ENCODE measurements at regions not wholly inside any gene's neighbourhood (a gene's known extent, or its start where the extent isn't known, plus 50 kb on each side); places are given as distances from the start of the nearest gene placed in this dataset.

DNA sequence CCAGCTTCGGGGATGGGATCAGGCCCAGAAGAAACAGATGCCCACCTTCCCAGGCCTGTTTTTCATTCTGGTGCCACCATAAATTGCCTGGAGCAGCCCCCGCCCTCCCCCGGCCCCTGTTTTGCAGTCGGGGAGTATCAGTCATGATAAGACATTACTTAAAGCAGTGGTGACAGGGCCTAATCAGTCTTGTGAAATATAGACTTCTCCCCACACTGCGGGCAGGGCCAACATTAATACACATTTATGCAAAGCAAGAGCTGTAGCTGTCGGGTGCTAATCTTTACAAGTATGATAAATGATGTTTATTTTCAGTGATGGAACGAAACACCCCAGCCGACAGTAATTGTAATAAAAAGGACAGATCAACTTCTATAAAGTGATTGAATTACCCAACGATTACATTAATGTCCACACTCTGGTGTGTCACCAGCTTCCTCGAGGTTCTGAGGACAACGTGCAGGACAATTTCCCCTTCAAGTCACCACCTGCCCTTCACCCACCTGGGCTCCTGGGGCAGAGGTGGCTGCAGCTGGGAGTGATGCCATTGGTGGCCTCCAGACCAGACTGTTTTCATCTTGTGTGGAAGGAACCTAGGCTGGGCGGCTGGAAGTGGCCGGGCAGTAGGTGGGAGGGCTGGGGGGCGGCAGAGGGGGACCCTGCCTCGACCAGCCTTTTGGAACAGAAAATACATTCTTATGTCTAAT is 226.0 kb downstream of the TFCP2L1 start:
- Histone ChIP-seq H3K27me3 (ENCODE audit: control insufficient read depth in 1 of 2, insufficient read depth in 1 of 2, low read length in 2 of 2) (peaks cover 36 to 64% of the 10 kb centered on the region in 2 experiments), H2BK5ac (ENCODE audit: low read depth, low read length, poor library complexity, severe bottlenecking) (no peak overlapping the region), H2AFZ (ENCODE audit: low read depth, low read length) (no peak overlapping the region), H3K79me1 (replicated peaks; ENCODE audit: low read length, poor library complexity, severe bottlenecking) (no peaks in the 10 kb centered on the region), H3K36me3 (ENCODE audit: control insufficient read depth in 1 of 2, insufficient read depth in 2 of 2, low read depth in 1 of 2, low read length in 2 of 2) (no peaks in the 10 kb centered on the region), H3K4me3 (ENCODE audit: insufficient read depth in 1 of 2, low read depth in 1 of 2, low read length in 2 of 2) (no peak overlapping the region), H3K27ac (ENCODE audit: low read length, poor library complexity, severe bottlenecking) (no peak overlapping the region), H3K4ac (ENCODE audit: low read depth in 1 of 2, low read length in 2 of 2) (no peak overlapping the region), H3K18ac (ENCODE audit: low read depth in 1 of 2, low read length in 2 of 2) (no peak overlapping the region), H2BK120ac (ENCODE audit: low read depth, low read length) (no peak overlapping the region), H4K8ac (ENCODE audit: low read length) (no peak overlapping the region), H3K14ac (ENCODE audit: low read length in 2 of 2) (no peak overlapping the region), H3K23ac (ENCODE audit: low read length in 2 of 2) (no peak overlapping the region), H2AK5ac (ENCODE audit: low read length, severe bottlenecking) (no peak overlapping the region), H2BK12ac (ENCODE audit: low read length in 2 of 2) (no peak overlapping the region), H3K4me2 (ENCODE audit: low read length, poor library complexity, severe bottlenecking) (no peak overlapping the region), H2BK15ac (ENCODE audit: low read depth, poor library complexity, severe bottlenecking) (no peak overlapping the region), H3K9ac (ENCODE audit: low read length) (no peak overlapping the region), H4K91ac (ENCODE audit: low read length) (no peak overlapping the region), H3K9me3 (ENCODE audit: control insufficient read depth, low read length) (no peaks in the 10 kb centered on the region), H3K4me1 (ENCODE audit: control insufficient read depth, insufficient read depth, low read depth, low read length) (peaks cover 9% of the 10 kb centered on the region)
- no peak for DNase-seq
- WGBS = 78% methylated on average over 6 of the region's 15 CpGs

DNA sequence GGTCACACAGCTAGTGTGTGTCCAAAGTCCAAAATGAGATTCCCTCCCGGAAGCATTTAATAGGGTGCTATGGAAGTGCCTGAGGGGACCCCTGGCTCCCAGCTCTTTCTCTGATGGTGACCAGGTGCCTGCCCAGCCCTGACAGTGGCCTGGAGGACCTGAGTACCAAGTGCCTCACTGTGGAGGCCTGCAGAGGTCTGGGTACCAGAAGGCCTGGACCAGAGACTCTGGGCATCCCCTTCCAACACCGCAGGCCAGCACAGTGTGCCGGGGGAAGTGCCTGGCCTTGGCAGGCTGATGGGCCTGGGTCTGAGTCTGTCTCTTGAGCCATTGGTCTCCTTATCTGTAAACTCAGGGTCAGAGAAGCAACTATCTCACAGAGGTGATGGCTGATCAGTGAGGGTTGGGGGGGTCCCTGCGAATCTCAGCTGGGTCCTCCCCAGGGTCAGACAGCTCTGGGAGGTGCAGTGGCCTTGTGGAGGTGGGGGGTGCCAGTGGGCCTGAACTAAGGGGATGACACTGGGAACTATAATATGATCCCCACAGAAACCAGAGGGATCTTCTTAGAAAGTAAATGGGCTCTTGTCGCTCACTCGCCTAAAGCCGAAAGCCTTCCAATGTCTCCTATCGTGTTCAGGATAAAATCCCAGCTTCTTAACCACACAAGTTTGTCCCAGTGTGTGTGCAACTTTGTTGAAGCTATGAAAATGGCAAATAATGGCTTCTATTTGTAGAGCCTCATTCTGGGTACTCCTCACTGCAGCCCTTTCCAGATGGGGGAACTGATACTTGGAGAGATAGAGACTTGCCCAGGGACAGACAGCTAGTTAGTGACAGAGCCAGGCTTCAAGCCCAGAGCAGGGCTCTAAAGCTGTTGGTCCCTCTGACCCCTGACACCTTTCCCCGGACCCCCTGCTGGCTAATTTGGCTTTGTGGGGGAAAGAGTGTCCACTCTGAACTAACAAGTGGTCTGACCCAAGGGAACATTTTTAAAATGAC is 225.1 kb downstream of the TFCP2L1 start:
- Histone ChIP-seq H3K4ac (ENCODE audit: low read depth in 1 of 2, low read length in 2 of 2) (no peak overlapping the region), H3K23ac (ENCODE audit: low read length in 2 of 2) (no peak overlapping the region), H3K9ac (ENCODE audit: low read length) (no peak overlapping the region), H2BK15ac (ENCODE audit: low read depth, poor library complexity, severe bottlenecking) (no peak overlapping the region), H3K36me3 (ENCODE audit: control insufficient read depth in 1 of 2, insufficient read depth in 2 of 2, low read depth in 1 of 2, low read length in 2 of 2) (no peaks in the 10 kb centered on the region), H3K79me1 (replicated peaks; ENCODE audit: low read length, poor library complexity, severe bottlenecking) (no peaks in the 10 kb centered on the region), H2BK12ac (ENCODE audit: low read length in 2 of 2) (peak overlapping the region in 1 of 2 experiments; percentile 18), H2BK120ac (ENCODE audit: low read depth, low read length) (no peak overlapping the region), H4K8ac (ENCODE audit: low read length) (no peak overlapping the region), H3K4me3 (ENCODE audit: insufficient read depth in 1 of 2, low read depth in 1 of 2, low read length in 2 of 2) (no peak overlapping the region), H3K9me3 (ENCODE audit: control insufficient read depth, low read length) (no peaks in the 10 kb centered on the region), H4K91ac (ENCODE audit: low read length) (no peak overlapping the region), H2AK5ac (ENCODE audit: low read length, severe bottlenecking) (no peak overlapping the region), H3K27me3 (ENCODE audit: control insufficient read depth in 1 of 2, insufficient read depth in 1 of 2, low read length in 2 of 2) (peaks cover 43 to 68% of the 10 kb centered on the region in 2 experiments), H3K18ac (ENCODE audit: low read depth in 1 of 2, low read length in 2 of 2) (peak overlapping the region in 1 of 2 experiments; percentile 18), H2AFZ (ENCODE audit: low read depth, low read length) (no peak overlapping the region), H3K4me2 (ENCODE audit: low read length, poor library complexity, severe bottlenecking) (no peak overlapping the region), H2BK5ac (ENCODE audit: low read depth, low read length, poor library complexity, severe bottlenecking) (no peak overlapping the region), H3K14ac (ENCODE audit: low read length in 2 of 2) (no peak overlapping the region), H3K4me1 (ENCODE audit: control insufficient read depth, insufficient read depth, low read depth, low read length) (peaks cover 7% of the 10 kb centered on the region), H3K27ac (ENCODE audit: low read length, poor library complexity, severe bottlenecking) (no peak overlapping the region)
- 91% methylated on average over 8 of the region's 9 CpGs for WGBS
- DNase-seq = no peak

- Histone ChIP-seq H2BK12ac (ENCODE audit: low read length in 2 of 2) (no peak overlapping the region), H3K14ac (ENCODE audit: low read length in 2 of 2) (no peak overlapping the region), H3K4me3 (ENCODE audit: insufficient read depth in 1 of 2, low read depth in 1 of 2, low read length in 2 of 2) (no peak overlapping the region), H3K4ac (ENCODE audit: low read depth in 1 of 2, low read length in 2 of 2) (no peak overlapping the region), H3K23ac (ENCODE audit: low read length in 2 of 2) (no peak overlapping the region), H2BK120ac (ENCODE audit: low read depth, low read length) (no peak overlapping the region), H3K36me3 (ENCODE audit: control insufficient read depth in 1 of 2, insufficient read depth in 2 of 2, low read depth in 1 of 2, low read length in 2 of 2) (no peaks in the 10 kb centered on the region), H4K8ac (ENCODE audit: low read length) (no peak overlapping the region), H3K79me1 (replicated peaks; ENCODE audit: low read length, poor library complexity, severe bottlenecking) (no peaks in the 10 kb centered on the region), H4K91ac (ENCODE audit: low read length) (no peak overlapping the region), H2BK15ac (ENCODE audit: low read depth, poor library complexity, severe bottlenecking) (no peak overlapping the region), H3K18ac (ENCODE audit: low read depth in 1 of 2, low read length in 2 of 2) (no peak overlapping the region), H2AK5ac (ENCODE audit: low read length, severe bottlenecking) (no peak overlapping the region), H3K4me1 (ENCODE audit: control insufficient read depth, insufficient read depth, low read depth, low read length) (peaks cover 7% of the 10 kb centered on the region), H3K27ac (ENCODE audit: low read length, poor library complexity, severe bottlenecking) (no peak overlapping the region), H3K9ac (ENCODE audit: low read length) (no peak overlapping the region), H3K4me2 (ENCODE audit: low read length, poor library complexity, severe bottlenecking) (no peak overlapping the region), H2BK5ac (ENCODE audit: low read depth, low read length, poor library complexity, severe bottlenecking) (no peak overlapping the region), H3K27me3 (ENCODE audit: control insufficient read depth in 1 of 2, insufficient read depth in 1 of 2, low read length in 2 of 2) (peaks cover 34 to 68% of the 10 kb centered on the region in 2 experiments), H3K9me3 (ENCODE audit: control insufficient read depth, low read length) (no peaks in the 10 kb centered on the region), H2AFZ (ENCODE audit: low read depth, low read length) (no peak overlapping the region)
- WGBS = 59% methylated on average over 8 of the region's 9 CpGs
- no peak for DNase-seq
Observed at GRCh38 chr2:121061633-121062032, 223.4 kb downstream of the TFCP2L1 start.

DNA sequence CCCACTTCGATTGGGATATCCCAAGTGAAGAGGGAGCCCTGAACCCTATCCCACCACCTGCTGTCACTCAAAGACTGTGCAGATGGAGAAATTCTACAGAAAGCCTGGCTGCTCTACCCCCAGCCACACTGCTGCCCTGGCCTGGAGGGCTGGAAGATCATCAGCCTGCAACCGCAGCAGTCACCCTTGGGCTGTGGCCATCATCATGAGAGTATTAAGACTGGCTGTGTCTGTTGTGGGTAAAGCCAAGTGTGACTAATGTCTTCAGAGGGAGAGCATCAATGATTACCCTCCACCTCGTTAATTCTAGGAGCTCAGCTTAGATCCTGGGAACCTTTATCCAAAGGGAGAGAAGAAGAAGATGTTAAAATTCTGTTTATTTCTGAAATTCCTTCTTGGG is 221.5 kb downstream of the TFCP2L1 start:
- Histone ChIP-seq H2BK15ac (ENCODE audit: low read depth, poor library complexity, severe bottlenecking) (no peak overlapping the region), H3K4me1 (ENCODE audit: control insufficient read depth, insufficient read depth, low read depth, low read length) (peaks cover 7% of the 10 kb centered on the region), H4K91ac (ENCODE audit: low read length) (no peak overlapping the region), H3K23ac (ENCODE audit: low read length in 2 of 2) (no peak overlapping the region), H3K9me3 (ENCODE audit: control insufficient read depth, low read length) (no peaks in the 10 kb centered on the region), H3K27ac (ENCODE audit: low read length, poor library complexity, severe bottlenecking) (no peak overlapping the region), H3K14ac (ENCODE audit: low read length in 2 of 2) (no peak overlapping the region), H3K4me3 (ENCODE audit: insufficient read depth in 1 of 2, low read depth in 1 of 2, low read length in 2 of 2) (no peak overlapping the region), H3K18ac (ENCODE audit: low read depth in 1 of 2, low read length in 2 of 2) (no peak overlapping the region), H2AFZ (ENCODE audit: low read depth, low read length) (no peak overlapping the region), H2BK12ac (ENCODE audit: low read length in 2 of 2) (no peak overlapping the region), H3K4me2 (ENCODE audit: low read length, poor library complexity, severe bottlenecking) (no peak overlapping the region), H3K4ac (ENCODE audit: low read depth in 1 of 2, low read length in 2 of 2) (no peak overlapping the region), H3K27me3 (ENCODE audit: control insufficient read depth in 1 of 2, insufficient read depth in 1 of 2, low read length in 2 of 2) (peaks cover 29 to 77% of the 10 kb centered on the region in 2 experiments), H3K36me3 (ENCODE audit: control insufficient read depth in 1 of 2, insufficient read depth in 2 of 2, low read depth in 1 of 2, low read length in 2 of 2) (no peaks in the 10 kb centered on the region), H3K79me1 (replicated peaks; ENCODE audit: low read length, poor library complexity, severe bottlenecking) (no peaks in the 10 kb centered on the region), H3K9ac (ENCODE audit: low read length) (no peak overlapping the region), H2BK5ac (ENCODE audit: low read depth, low read length, poor library complexity, severe bottlenecking) (no peak overlapping the region), H2BK120ac (ENCODE audit: low read depth, low read length) (no peak overlapping the region), H4K8ac (ENCODE audit: low read length) (no peak overlapping the region), H2AK5ac (ENCODE audit: low read length, severe bottlenecking) (no peak overlapping the region)
- DNase-seq = no peak
- WGBS = 100% methylated on average over 2 of the region's 3 CpGs

Measured in mesenchymal stem cell (in vitro differentiated cells and primary cell).